H9 (cell line): ENCODE measurements at regions not wholly inside any gene's neighbourhood (a gene's known extent, or its start where the extent isn't known, plus 50 kb on each side); places are given as distances from the start of the nearest gene placed in this dataset.

Source experiments
- DNase-seq: peaks from one replicate; pipeline ENCODE4 v3.0.0-alpha.2; 2017
- H2AFZ ChIP-seq: one replicate; pipeline ENCODE4 v1.6.1; 2013; ENCODE audit warnings: mild to moderate bottlenecking, low read length, control low read depth, moderate library complexity
- H2AK5ac ChIP-seq: 2 replicates; pipeline ENCODE4 v1.6.1; 2013; ENCODE audit warnings: low read length, control low read depth, mixed read lengths; ENCODE audit not compliant: insufficient read length
- H2BK120ac ChIP-seq: one replicate; pipeline ENCODE4 v1.6.1; 2013; ENCODE audit warnings: low read depth, mild to moderate bottlenecking, low read length, control low read depth, inconsistent platforms; ENCODE audit not compliant: poor library complexity, severe bottlenecking
- H2BK12ac ChIP-seq: 2 replicates; pipeline ENCODE4 v1.6.1; 2013; ENCODE audit warnings: low read length, control low read depth, mixed read lengths, low read depth; ENCODE audit not compliant: insufficient read length
- H2BK15ac ChIP-seq: 2 replicates; pipeline ENCODE4 v1.6.1; 2013; ENCODE audit warnings: low read depth, low read length, control low read depth
- H2BK20ac ChIP-seq: one replicate; pipeline ENCODE4 v1.6.1; 2013; ENCODE audit warnings: low read depth, mild to moderate bottlenecking, low read length, control low read depth, inconsistent platforms; ENCODE audit not compliant: poor library complexity, severe bottlenecking
- H2BK5ac ChIP-seq: 2 replicates; pipeline ENCODE4 v1.6.1; 2013; ENCODE audit warnings: low read length, control low read depth, mixed read lengths; ENCODE audit not compliant: insufficient read length
- H3K14ac ChIP-seq: 2 replicates; pipeline ENCODE4 v1.6.1; 2013; ENCODE audit warnings: low read length, control low read depth; ENCODE audit not compliant: insufficient read depth
- H3K18ac ChIP-seq: 2 replicates; pipeline ENCODE4 v1.6.1; 2013; ENCODE audit warnings: low read depth, mild to moderate bottlenecking, mixed read lengths, low read length, control low read depth; ENCODE audit not compliant: insufficient read length
- H3K23ac ChIP-seq: 2 replicates; pipeline ENCODE4 v1.6.1; 2013; ENCODE audit warnings: low read length, control low read depth, mixed read lengths, low read depth; ENCODE audit not compliant: insufficient read length
- H3K23me2 ChIP-seq: 2 replicates; pipeline ENCODE4 v1.6.1; 2013; ENCODE audit warnings: low read depth, mild to moderate bottlenecking, mixed read lengths, low read length, control low read depth; ENCODE audit not compliant: insufficient read length, poor library complexity, severe bottlenecking
- H3K27ac ChIP-seq: 2 replicates; pipeline ENCODE4 v1.5.1; 2013; ENCODE audit warnings: low read length, control low read depth, mixed read lengths, low read depth; ENCODE audit not compliant: insufficient read length
- H3K27me3 ChIP-seq: 2 replicates; pipeline ENCODE4 v1.6.1; 2013; ENCODE audit warnings: low read length, control low read depth, inconsistent platforms; ENCODE audit not compliant: insufficient read depth
- H3K4ac ChIP-seq: 2 replicates; pipeline ENCODE4 v1.6.1; 2013; ENCODE audit warnings: low read depth, mild to moderate bottlenecking, control low read depth, inconsistent platforms, low read length, moderate library complexity
- H3K4me1 ChIP-seq: 2 replicates; pipeline ENCODE4 v1.6.1; 2013; ENCODE audit warnings: low read length, control low read depth, inconsistent platforms; ENCODE audit not compliant: insufficient read depth
- H3K4me2 ChIP-seq: 2 replicates; pipeline ENCODE4 v1.6.1; 2013; ENCODE audit warnings: low read length, control low read depth, mixed read lengths; ENCODE audit not compliant: insufficient read length, insufficient read depth
- H3K56ac ChIP-seq: 2 replicates; pipeline ENCODE4 v1.6.1; 2013; ENCODE audit warnings: low read depth, mild to moderate bottlenecking, mixed read lengths, low read length, control low read depth; ENCODE audit not compliant: insufficient read length
- H3K79me1 ChIP-seq: 2 replicates; pipeline ENCODE4 v1.6.1; 2013; ENCODE audit warnings: low read depth, mild to moderate bottlenecking, moderate library complexity, low read length, control low read depth, inconsistent platforms; ENCODE audit not compliant: insufficient read depth, poor library complexity, severe bottlenecking
- H3K79me2 ChIP-seq: 2 replicates; pipeline ENCODE4 v1.6.1; 2013; ENCODE audit warnings: low read length, control low read depth, inconsistent platforms; ENCODE audit not compliant: insufficient read depth
- H3K9ac ChIP-seq: 2 replicates; pipeline ENCODE4 v1.6.1; 2013; ENCODE audit warnings: low read length, control low read depth, mixed read lengths; ENCODE audit not compliant: insufficient read length; ENCODE audit errors: extremely low read depth
- H3K9me3 ChIP-seq: one replicate; pipeline ENCODE4 v1.6.1; 2013; ENCODE audit warnings: low read depth, low read length, inconsistent platforms; ENCODE audit not compliant: control insufficient read depth
- H3T11ph ChIP-seq: one replicate; pipeline ENCODE4 v1.6.1; 2013; ENCODE audit warnings: mild to moderate bottlenecking, low read length, control low read depth, inconsistent platforms
- H4K20me1 ChIP-seq: one replicate; pipeline ENCODE4 v1.6.1; 2013; ENCODE audit not compliant: control insufficient read depth, insufficient read length, insufficient read depth
- H4K5ac ChIP-seq: 2 replicates; pipeline ENCODE4 v1.6.1; 2013; ENCODE audit warnings: low read depth, mild to moderate bottlenecking, mixed read lengths, low read length, control low read depth; ENCODE audit not compliant: insufficient read length
- H4K8ac ChIP-seq: replicated peaks from 2 replicates; pipeline ENCODE4 v1.6.1; 2013; ENCODE audit warnings: low read length, control low read depth, mixed read lengths, low read depth; ENCODE audit not compliant: insufficient read length
- H4K91ac ChIP-seq: 2 replicates; pipeline ENCODE4 v1.6.1; 2013; ENCODE audit warnings: low read depth, mild to moderate bottlenecking, moderate library complexity, mixed read lengths, low read length, control low read depth; ENCODE audit not compliant: insufficient read length
- H3K27ac Mint-ChIP-seq, 3 experiments: 2 replicates in 2 of 3; 3 replicates in 1 of 3; pipeline ENCODE4 v1.8.0; 2020 to 2021; ENCODE audit warnings: mixed read lengths in 3 of 3, mild to moderate bottlenecking in 1 of 3, moderate library complexity in 1 of 3
- H3K27me3 Mint-ChIP-seq: 2 replicates; pipeline ENCODE4 v1.8.0; 2021; ENCODE audit warnings: low read depth, mild to moderate bottlenecking, moderate library complexity, mixed read lengths
- H3K36me3 Mint-ChIP-seq, 3 experiments: 2 replicates in 2 of 3; 3 replicates in 1 of 3; pipeline ENCODE4 v1.8.0; 2020 to 2021; ENCODE audit warnings: low read depth in 3 of 3, mixed read lengths in 3 of 3; ENCODE audit not compliant: insufficient read depth in 1 of 3
- H3K4me1 Mint-ChIP-seq, 2 experiments: 2 replicates each; pipeline ENCODE4 v1.8.0; 2020; ENCODE audit warnings: mixed read lengths in 2 of 2
- H3K4me3 Mint-ChIP-seq, 2 experiments: 2 replicates in 1 of 2; 3 replicates in 1 of 2; pipeline ENCODE4 v1.8.0; 2020 to 2021; ENCODE audit warnings: mild to moderate bottlenecking in 2 of 2, mixed read lengths in 2 of 2, moderate library complexity in 1 of 2
- H3K9me3 Mint-ChIP-seq, 2 experiments: 2 replicates in 1 of 2; 3 replicates in 1 of 2; pipeline ENCODE4 v1.8.0; 2020; ENCODE audit warnings: mild to moderate bottlenecking in 2 of 2, mixed read lengths in 2 of 2, moderate library complexity in 1 of 2
- CTCF ChIP-seq: fragments of 200-600 bp; sonication (generic); conservative IDR thresholded peaks from 3 replicates; pipeline ENCODE4 v1.8.0; 2021; ENCODE audit warnings: antibody characterized with exemption, mild to moderate bottlenecking
- WGBS: extraction: QIAGEN DNeasy Blood & Tissue Kit; methylation state at CpG from one replicate; pipeline ENCODE4 v1.1.7; 2013; ENCODE audit warnings: missing lambda C conversion rate, low lambda C conversion rate, mixed read lengths; ENCODE audit not compliant: insufficient read length; ENCODE audit errors: extremely low coverage; 5-methylcytosine and 5-hydroxymethylcytosine counted together

GRCh38 chrX:67207912-67208311, 335.9 kb upstream of the AR start:
- H3K27me3 Mint-ChIP-seq = no peaks in the 10 kb centered on the region
- no peaks in the 10 kb centered on the region for H3K23me2 ChIP-seq
- no peaks in the 10 kb centered on the region for H4K20me1 ChIP-seq
- H4K8ac ChIP-seq = no peak overlapping the region
- H2BK20ac ChIP-seq = no peak overlapping the region
- H4K91ac ChIP-seq = no peak overlapping the region
- H3K18ac ChIP-seq = no peak overlapping the region
- TF ChIP-seq CTCF = no peak
- no peak overlapping the region for H2AK5ac ChIP-seq
- no peak overlapping the region for H3K4me2 ChIP-seq
- H3K4me3 Mint-ChIP-seq = no peak overlapping the region
- no CpG with 5 or more reads among the region's 4 CpGs for WGBS
- H3K23ac ChIP-seq = no peak overlapping the region
- H3K9me3 Mint-ChIP-seq = peaks cover 62 to 71% of the 10 kb centered on the region in 2 experiments
- H3K36me3 Mint-ChIP-seq = peaks cover 0 to 3% (median 2%) of the 10 kb centered on the region in 3 experiments; a peak in 4 of 7 replicates
- H3K4me1 ChIP-seq = no peaks in the 10 kb centered on the region
- no peaks in the 10 kb centered on the region for H3K27me3 ChIP-seq
- no peak overlapping the region for H2BK12ac ChIP-seq
- no peak overlapping the region for H2BK120ac ChIP-seq
- no peak overlapping the region for H3K27ac Mint-ChIP-seq
- H2BK15ac ChIP-seq = no peak overlapping the region
- H3K79me1 ChIP-seq = no peaks in the 10 kb centered on the region
- H2AFZ ChIP-seq = no peak overlapping the region
- H3K4ac ChIP-seq = no peak overlapping the region
- H3K4me1 Mint-ChIP-seq = peaks cover 0 to 7% of the 10 kb centered on the region in 2 experiments; a peak in 1 of 4 replicates
- H3K56ac ChIP-seq = no peak overlapping the region
- no peak overlapping the region for H3T11ph ChIP-seq
- DNase-seq = no peak
- peaks cover 30% of the 10 kb centered on the region for H3K9me3 ChIP-seq
- no peaks in the 10 kb centered on the region for H3K79me2 ChIP-seq
- no peak overlapping the region for H2BK5ac ChIP-seq
- H3K27ac ChIP-seq = no peak overlapping the region
- H3K9ac ChIP-seq = no peak overlapping the region
- no peak overlapping the region for H4K5ac ChIP-seq
- H3K14ac ChIP-seq = no peak overlapping the region
